Testis (tissue), 2 donors: ENCODE measurements at regions not wholly inside any gene's neighbourhood (a gene's known extent, or its start where the extent isn't known, plus 50 kb on each side); places are given as distances from the start of the nearest gene placed in this dataset.

Experiments
- POLR2A ChIP-seq: fragments of 450-650 bp; IDR thresholded peaks from one replicate; pipeline ENCODE4 v1.6.1; 2017; ENCODE audit warnings: antibody characterized with exemption, mild to moderate bottlenecking, moderate library complexity
- TF ChIP-seq, protein P1 (sequence below), 3 experiments: fragments of 450-650 bp in 2 of 3; fragments of 200-600 bp in 1 of 3; sonication (generic) in 1 of 3; IDR thresholded peaks; one replicate each; pipeline ENCODE4 v1.5.1; 2016 to 2019; ENCODE audit warnings: antibody characterized with exemption in 3 of 3, mild to moderate bottlenecking in 2 of 3, moderate library complexity in 1 of 3

GRCh38 chr5:17147170-17147569 lies 70.3 kb upstream of the BASP1 start:
- TF ChIP-seq, protein P1, sequence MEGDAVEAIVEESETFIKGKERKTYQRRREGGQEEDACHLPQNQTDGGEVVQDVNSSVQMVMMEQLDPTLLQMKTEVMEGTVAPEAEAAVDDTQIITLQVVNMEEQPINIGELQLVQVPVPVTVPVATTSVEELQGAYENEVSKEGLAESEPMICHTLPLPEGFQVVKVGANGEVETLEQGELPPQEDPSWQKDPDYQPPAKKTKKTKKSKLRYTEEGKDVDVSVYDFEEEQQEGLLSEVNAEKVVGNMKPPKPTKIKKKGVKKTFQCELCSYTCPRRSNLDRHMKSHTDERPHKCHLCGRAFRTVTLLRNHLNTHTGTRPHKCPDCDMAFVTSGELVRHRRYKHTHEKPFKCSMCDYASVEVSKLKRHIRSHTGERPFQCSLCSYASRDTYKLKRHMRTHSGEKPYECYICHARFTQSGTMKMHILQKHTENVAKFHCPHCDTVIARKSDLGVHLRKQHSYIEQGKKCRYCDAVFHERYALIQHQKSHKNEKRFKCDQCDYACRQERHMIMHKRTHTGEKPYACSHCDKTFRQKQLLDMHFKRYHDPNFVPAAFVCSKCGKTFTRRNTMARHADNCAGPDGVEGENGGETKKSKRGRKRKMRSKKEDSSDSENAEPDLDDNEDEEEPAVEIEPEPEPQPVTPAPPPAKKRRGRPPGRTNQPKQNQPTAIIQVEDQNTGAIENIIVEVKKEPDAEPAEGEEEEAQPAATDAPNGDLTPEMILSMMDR (IDR thresholded peaks at IDR 0.05): no peak
- no peak for TF ChIP-seq POLR2A
